Esophagus muscularis mucosa (tissue), 4 donors: ENCODE measurements at regions not wholly inside any gene's neighbourhood (a gene's known extent, or its start where the extent isn't known, plus 50 kb on each side); places are given as distances from the start of the nearest gene placed in this dataset.

Source experiments
- DNase-seq: peaks from one replicate; pipeline ENCODE4 v3.0.0-alpha.2; 2017; ENCODE audit errors: extremely low spot score
- H3K27ac ChIP-seq, 4 donors: fragments of 200-600 bp; sonication (generic); replicated peaks in 1 of 4; 1 replicate in 3 of 4; 2 replicates in 1 of 4; pipeline ENCODE4 v1.5.1; 2016 to 2019; ENCODE audit warnings: mild to moderate bottlenecking in 1 of 4
- H3K27me3 ChIP-seq, 4 donors: fragments of 200-600 bp; sonication (generic); one replicate each; pipeline versions ENCODE4 v1.5.1 to v1.6.0; 2016 to 2019
- H3K36me3 ChIP-seq, 4 donors: fragments of 200-600 bp; sonication (generic); one replicate each; pipeline ENCODE4 v1.5.1; 2016 to 2019
- H3K4me1 ChIP-seq, 4 donors: fragments of 200-600 bp; sonication (generic); one replicate each; pipeline ENCODE4 v1.5.1; 2016 to 2019
- H3K4me3 ChIP-seq, 4 donors: fragments of 200-600 bp; sonication (generic); 1 replicate in 2 of 4; 2 replicates in 2 of 4; pipeline ENCODE4 v1.5.1; 2016 to 2019; ENCODE audit warnings: mild to moderate bottlenecking in 4 of 4, moderate library complexity in 1 of 4
- H3K9me3 ChIP-seq, 4 donors: fragments of 200-600 bp; sonication (generic); 1 replicate in 3 of 4; 2 replicates in 1 of 4; pipeline ENCODE4 v1.5.1; 2016 to 2019
- CTCF ChIP-seq, 3 experiments: fragments of 200-600 bp in 2 of 3; fragments of 450-650 bp in 1 of 3; sonication (generic) in 2 of 3; IDR thresholded peaks; one replicate each; pipeline ENCODE4 v1.5.1; 2017 to 2019; ENCODE audit warnings: antibody characterized with exemption in 3 of 3, mild to moderate bottlenecking in 2 of 3, moderate library complexity in 1 of 3
- EP300 ChIP-seq: sonication (generic); formaldehyde crosslinking; IDR thresholded peaks from one replicate; pipeline ENCODE4 v1.6.1; 2017; ENCODE audit warnings: antibody characterized with exemption
- POLR2A ChIP-seq: fragments of 450-650 bp; IDR thresholded peaks from one replicate; pipeline ENCODE4 v1.6.1; 2017; ENCODE audit warnings: antibody characterized with exemption, moderate library complexity, mild to moderate bottlenecking, low read depth
- POLR2AphosphoS5 ChIP-seq, 2 donors: sonication (generic); formaldehyde crosslinking; IDR thresholded peaks; one replicate each; pipeline ENCODE4 v1.6.1; 2017; ENCODE audit warnings: antibody characterized with exemption in 2 of 2
- WGBS: methylation state at CpG from one replicate; pipeline ENCODE4 v1.1.5; 2018; 5-methylcytosine and 5-hydroxymethylcytosine counted together
- intact Hi-C: fragments of 100-400 bp; cut with DNase I; formaldehyde crosslinking; loops from one replicate; pipeline ENCODE4 v1.15.1; 2023

- no peak for DNase-seq
- peaks cover 0 to 12% (median 8%) of the 10 kb centered on the region in 4 donors for H3K4me1 ChIP-seq
- TF ChIP-seq EP300 (no peak), POLR2AphosphoS5 (IDR thresholded peaks at IDR 0.05) (no peak), CTCF (IDR thresholded peaks at IDR 0.05) (no peak), POLR2A (no peak)
- H3K27me3 ChIP-seq, result no peaks in the 10 kb centered on the region
- 88% methylated on average over 1 of the region's 1 CpG for WGBS
- H3K4me3 ChIP-seq, result no peak overlapping the region
- H3K27ac ChIP-seq, result peak overlapping the region in 2 of 4 donors; percentile 5 to 26
- no peaks in the 10 kb centered on the region for H3K36me3 ChIP-seq
- intact Hi-C loops, result loop anchor here (10.0 kb wide), 1 partner anchor 185 kb away; no protein-coding TSS in a partner anchor
- peaks cover 0 to 5% (median 0%) of the 10 kb centered on the region in 4 donors for H3K9me3 ChIP-seq
Observed at GRCh38 chrX:39829965-39830364, 267.8 kb downstream of the BCOR start.

GRCh38 chrX:39830414-39830813 is 267.3 kb downstream of the BCOR start:
- no peak overlapping the region for H3K4me3 ChIP-seq
- peaks cover 0 to 5% (median 0%) of the 10 kb centered on the region in 4 donors for H3K9me3 ChIP-seq
- DNase-seq, result no peak
- H3K4me1 ChIP-seq, result peaks cover 0 to 12% (median 8%) of the 10 kb centered on the region in 4 donors
- 50% methylated on average over 2 of the region's 2 CpGs for WGBS
- no peaks in the 10 kb centered on the region for H3K36me3 ChIP-seq
- H3K27ac ChIP-seq, result peak overlapping the region in 2 of 4 donors; percentile 5 to 26
- no peaks in the 10 kb centered on the region for H3K27me3 ChIP-seq
- TF ChIP-seq EP300 (no peak), CTCF (IDR thresholded peaks at IDR 0.05) (no peak), POLR2AphosphoS5 (IDR thresholded peaks at IDR 0.05) (no peak), POLR2A (no peak)
- intact Hi-C loops, result no loop called here

DNA sequence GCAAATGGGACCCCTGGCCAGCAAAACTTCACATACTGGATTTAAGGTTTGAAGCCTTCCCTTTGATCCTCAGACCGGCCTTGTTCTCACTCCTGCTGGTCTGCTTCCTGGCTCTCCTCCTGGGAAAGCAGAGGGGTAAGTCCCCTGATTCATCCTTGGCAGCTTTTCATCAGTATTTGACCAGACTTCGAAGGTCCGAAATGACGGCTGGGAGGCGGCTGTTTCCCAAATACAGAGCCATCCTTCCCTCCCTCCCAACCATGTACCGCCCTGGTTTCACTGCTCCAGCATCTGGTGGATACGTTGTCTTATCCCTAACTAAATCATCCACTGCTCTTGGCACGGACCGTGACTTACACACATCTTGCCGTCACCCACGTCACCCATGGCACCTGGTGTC is 265.5 kb downstream of the BCOR start:
- 83% methylated on average over 11 of the region's 11 CpGs for WGBS
- intact Hi-C loops, result no loop called here
- DNase-seq, result no peak

DNA sequence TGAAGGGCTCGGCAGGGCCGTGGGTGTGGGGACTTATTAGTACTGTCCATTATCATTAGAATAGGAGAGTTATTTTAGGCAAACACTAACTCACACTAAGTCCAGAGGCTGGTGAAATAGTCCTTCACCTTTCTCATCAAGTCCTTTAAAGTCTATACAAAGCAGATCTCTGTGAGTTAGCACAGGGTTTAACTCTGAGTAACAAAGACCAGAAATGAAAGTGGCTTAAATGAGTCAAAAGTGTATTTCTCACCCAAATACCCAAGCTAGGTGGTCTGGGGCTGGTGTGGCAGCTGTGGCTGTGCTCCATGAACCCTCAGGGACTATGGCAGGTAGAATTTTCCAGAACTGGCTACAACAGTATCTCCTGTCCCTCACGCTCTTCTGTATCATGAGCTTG is 263.2 kb downstream of the BCOR start:
- intact Hi-C loops, result no loop called here
- Histone ChIP-seq H3K4me1 (peaks cover 0 to 12% (median 8%) of the 10 kb centered on the region in 4 donors), H3K27me3 (no peaks in the 10 kb centered on the region), H3K27ac (no peak overlapping the region), H3K36me3 (no peaks in the 10 kb centered on the region), H3K9me3 (peaks cover 0 to 4% (median 0%) of the 10 kb centered on the region in 4 donors), H3K4me3 (no peak overlapping the region)
- DNase-seq, result no peak
- no peak for TF ChIP-seq POLR2A
- no peak for TF ChIP-seq POLR2AphosphoS5 (IDR thresholded peaks at IDR 0.05)
- TF ChIP-seq EP300, result no peak
- TF ChIP-seq CTCF (IDR thresholded peaks at IDR 0.05), result no peak
- 87% methylated on average over 3 of the region's 3 CpGs for WGBS

More for the DNA sequence above, 265.5 kb downstream of the BCOR start:
- Histone ChIP-seq H3K9me3 (peaks cover 0 to 7% (median 0%) of the 10 kb centered on the region in 4 donors), H3K4me3 (no peak overlapping the region), H3K36me3 (no peaks in the 10 kb centered on the region), H3K27ac (no peak overlapping the region), H3K4me1 (peaks cover 0 to 12% (median 8%) of the 10 kb centered on the region in 4 donors), H3K27me3 (no peaks in the 10 kb centered on the region)
- TF ChIP-seq POLR2AphosphoS5 (IDR thresholded peaks at IDR 0.05) (no peak), EP300 (no peak)

DNA sequence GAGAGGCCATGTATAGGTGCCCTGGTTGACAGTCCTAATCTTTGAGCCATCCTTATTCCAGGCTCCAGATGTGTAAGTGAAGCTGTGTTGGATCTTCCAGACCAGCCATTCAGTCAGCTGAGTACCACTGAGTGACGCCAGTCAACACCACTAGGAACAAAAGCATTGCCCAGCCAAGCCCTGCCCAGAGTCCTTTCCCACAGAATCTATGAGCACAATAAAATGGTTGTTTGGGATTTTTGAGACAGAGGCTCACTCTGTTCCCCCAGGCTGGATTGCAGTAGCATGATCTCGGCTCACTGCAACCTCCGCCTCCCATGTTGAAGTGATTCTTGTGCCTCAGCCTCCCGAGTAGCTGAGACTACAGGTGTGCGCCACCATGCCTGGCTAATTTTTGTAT is 262.5 kb downstream of the BCOR start:
- no peaks in the 10 kb centered on the region for H3K27me3 ChIP-seq
- H3K27ac ChIP-seq, result no peak overlapping the region
- H3K36me3 ChIP-seq, result no peaks in the 10 kb centered on the region
- no peak overlapping the region for H3K4me3 ChIP-seq
- no peak for DNase-seq
- TF ChIP-seq POLR2A, result no peak
- no peak for TF ChIP-seq POLR2AphosphoS5 (IDR thresholded peaks at IDR 0.05)
- TF ChIP-seq CTCF (IDR thresholded peaks at IDR 0.05), result no peak
- no peak for TF ChIP-seq EP300
- 90% methylated on average over 5 of the region's 5 CpGs for WGBS
- peaks cover 0 to 3% (median 0%) of the 10 kb centered on the region in 4 donors for H3K9me3 ChIP-seq
- peaks cover 0 to 6% (median 3%) of the 10 kb centered on the region in 4 donors for H3K4me1 ChIP-seq
- intact Hi-C loops, result no loop called here
